ENCODE measurements at regions not wholly inside any gene's neighbourhood (a gene's known extent, or its start where the extent isn't known, plus 50 kb on each side); places are given as distances from the start of the nearest gene placed in this dataset.

DNA sequence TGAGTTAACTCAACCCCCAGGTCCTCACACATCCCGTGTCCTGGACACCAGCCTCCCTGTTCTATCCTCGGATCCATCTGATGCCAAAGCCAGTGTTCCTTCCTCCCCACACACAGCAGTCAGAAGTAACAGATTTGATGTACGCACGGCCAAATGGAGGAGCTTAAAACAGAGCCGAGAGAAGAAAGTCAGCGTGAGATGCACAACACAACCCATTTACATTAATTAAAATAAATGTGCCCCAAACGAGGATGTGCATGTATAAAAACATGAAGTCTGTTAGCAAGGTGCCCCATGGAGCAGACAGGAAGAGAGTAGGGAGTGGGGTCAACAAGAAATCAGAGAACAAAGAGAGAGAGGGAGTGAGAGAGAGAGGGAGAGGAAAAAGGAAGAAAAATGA is 191.2 kb downstream of the HAUS1 start:
- Mint-ChIP-seq H3K27me3 (ENCODE audit: low read depth in 3 of 3) (peaks cover 0 to 2% (median 0%) of the 10 kb centered on the region in 3 donors), H3K4me3 (no peak overlapping the region), H3K36me3 (peaks cover 0 to 3% (median 0%) of the 10 kb centered on the region in 3 donors), H3K4me1 (peaks cover 18 to 21% of the 10 kb centered on the region in 2 donors), H3K27ac (no peak overlapping the region), H3K9me3 (no peaks in the 10 kb centered on the region)
- DNase-seq, result no peak

DNA sequence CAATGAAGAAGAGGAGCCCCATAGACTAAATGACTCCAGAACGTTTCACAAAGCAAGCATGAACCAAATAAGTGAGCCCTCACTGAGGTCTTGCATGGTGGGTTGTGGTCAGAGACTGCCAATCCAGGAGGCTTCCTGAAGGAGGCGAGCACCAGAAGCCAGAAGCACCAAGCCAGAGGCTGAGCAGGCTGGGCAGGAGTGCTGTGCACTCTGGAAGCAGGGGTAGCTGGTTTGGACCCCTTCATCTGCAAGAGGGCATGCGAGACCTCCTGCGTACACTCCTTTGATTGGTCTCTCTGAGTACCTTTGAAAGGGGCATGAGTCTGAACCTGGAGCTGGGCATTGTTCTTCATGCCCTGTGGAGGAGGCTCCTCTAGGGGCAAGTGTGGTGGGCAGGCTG is 192.5 kb downstream of the HAUS1 start:
- peaks cover 15 to 21% of the 10 kb centered on the region in 2 donors for H3K4me1 Mint-ChIP-seq
- peaks cover 0 to 3% (median 0%) of the 10 kb centered on the region in 3 donors for H3K36me3 Mint-ChIP-seq
- H3K4me3 Mint-ChIP-seq, result no peak overlapping the region
- no peak for DNase-seq
- peaks cover 0 to 6% (median 0%) of the 10 kb centered on the region in 3 donors for H3K27me3 Mint-ChIP-seq (ENCODE audit: low read depth in 3 of 3)
- no peak overlapping the region for H3K27ac Mint-ChIP-seq
- H3K9me3 Mint-ChIP-seq, result no peaks in the 10 kb centered on the region

DNA sequence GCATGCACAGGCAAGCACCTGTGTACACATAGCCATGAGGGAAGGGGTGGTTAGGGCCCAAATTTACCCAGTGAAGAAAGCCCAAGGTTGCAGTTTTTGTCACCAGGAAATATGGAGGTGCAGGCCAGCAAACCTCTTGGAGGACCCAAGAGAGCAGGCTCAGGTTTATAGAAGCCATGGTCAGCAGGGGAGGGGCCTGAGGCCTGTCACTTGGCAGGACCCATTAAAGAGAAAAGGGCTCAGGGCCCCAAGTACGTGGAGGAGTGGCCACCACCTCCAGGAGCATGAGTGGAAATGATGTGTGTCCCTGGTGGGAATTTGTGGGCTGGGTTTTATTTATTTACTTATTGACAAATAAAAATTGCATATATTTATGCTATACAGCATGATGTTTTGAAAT is 192.9 kb downstream of the HAUS1 start:
- no peaks in the 10 kb centered on the region for H3K9me3 Mint-ChIP-seq
- H3K27me3 Mint-ChIP-seq (ENCODE audit: low read depth in 3 of 3), result peaks cover 0 to 6% (median 1%) of the 10 kb centered on the region in 3 donors
- H3K4me1 Mint-ChIP-seq, result peaks cover 15 to 21% of the 10 kb centered on the region in 2 donors
- no peak overlapping the region for H3K27ac Mint-ChIP-seq
- no peak overlapping the region for H3K4me3 Mint-ChIP-seq
- DNase-seq, result no peak
- H3K36me3 Mint-ChIP-seq, result peaks cover 0 to 3% (median 0%) of the 10 kb centered on the region in 3 donors

- Mint-ChIP-seq H3K9me3 (no peaks in the 10 kb centered on the region), H3K27ac (peak overlapping the region in 3 of 6 donors; percentile 12 to 55 (median 53)), H3K36me3 (peaks cover 0 to 3% (median 0%) of the 10 kb centered on the region in 3 donors), H3K27me3 (ENCODE audit: low read depth in 3 of 3) (peaks cover 0 to 6% (median 4%) of the 10 kb centered on the region in 3 donors), H3K4me1 (peaks cover 17 to 25% of the 10 kb centered on the region in 2 donors), H3K4me3 (peak overlapping the region in 1 of 5 donors; percentile 20)
- no peak for DNase-seq
Observed at GRCh38 chr18:46297621-46298020, 193.4 kb downstream of the HAUS1 start.

DNA sequence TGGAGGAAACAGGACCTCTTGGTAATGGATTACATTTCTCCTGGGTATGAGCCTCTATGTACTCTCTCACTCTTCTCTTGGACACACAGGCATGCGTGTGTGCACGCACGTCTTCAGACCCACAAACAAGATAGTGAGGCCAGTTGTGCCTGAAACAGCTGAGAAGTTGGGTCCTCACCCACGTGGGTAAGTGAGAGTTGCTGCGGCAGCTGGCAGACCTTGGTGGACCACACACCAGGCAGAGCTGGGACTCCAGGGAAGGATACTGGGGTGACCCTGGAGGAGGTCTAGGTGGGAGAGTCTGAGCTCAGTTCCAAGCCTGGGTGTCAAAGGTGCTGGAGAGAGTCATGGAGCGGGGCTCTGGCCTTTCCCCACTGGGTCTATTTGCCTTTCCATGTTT is 194.3 kb downstream of the HAUS1 start:
- peaks cover 21 to 30% of the 10 kb centered on the region in 2 donors for H3K4me1 Mint-ChIP-seq
- no peak overlapping the region for H3K4me3 Mint-ChIP-seq
- H3K27ac Mint-ChIP-seq, result peak overlapping the region in 2 of 6 donors; percentile 7 to 62
- H3K27me3 Mint-ChIP-seq (ENCODE audit: low read depth in 3 of 3), result peaks cover 3 to 6% (median 4%) of the 10 kb centered on the region in 3 donors
- no peak for DNase-seq
- H3K9me3 Mint-ChIP-seq, result no peaks in the 10 kb centered on the region
- peaks cover 0 to 3% (median 0%) of the 10 kb centered on the region in 3 donors for H3K36me3 Mint-ChIP-seq

DNA sequence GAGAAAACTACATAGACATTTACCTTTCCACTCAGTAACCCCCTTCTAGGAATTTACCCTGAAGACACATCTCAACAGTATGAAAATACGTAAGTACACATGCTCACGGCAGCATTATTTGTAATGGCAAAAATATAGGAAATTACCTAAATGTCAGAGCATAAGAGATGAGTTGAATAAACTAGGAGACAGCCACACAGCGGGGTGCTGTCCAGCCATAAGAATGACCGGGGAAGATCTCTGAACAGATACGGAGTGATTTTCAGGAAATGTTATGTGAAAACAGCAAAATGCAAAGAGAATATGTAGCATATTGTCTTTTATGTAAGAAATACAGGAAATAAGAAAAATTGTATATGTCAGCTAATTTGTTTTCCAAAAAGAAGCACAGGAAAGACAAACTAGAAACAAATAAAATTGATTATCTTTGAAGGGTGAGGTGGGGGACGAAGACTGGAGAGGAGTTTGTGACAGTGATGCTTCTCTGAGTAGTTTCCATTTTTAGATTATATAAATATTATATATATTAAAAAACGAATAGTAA is 195.4 kb downstream of the HAUS1 start:
- no peaks in the 10 kb centered on the region for H3K9me3 Mint-ChIP-seq
- peaks cover 21 to 30% of the 10 kb centered on the region in 2 donors for H3K4me1 Mint-ChIP-seq
- no peak overlapping the region for H3K27ac Mint-ChIP-seq
- peaks cover 0 to 3% (median 0%) of the 10 kb centered on the region in 3 donors for H3K36me3 Mint-ChIP-seq
- no peak for DNase-seq
- H3K4me3 Mint-ChIP-seq, result no peak overlapping the region
- peaks cover 3 to 6% (median 6%) of the 10 kb centered on the region in 3 donors for H3K27me3 Mint-ChIP-seq (ENCODE audit: low read depth in 3 of 3)

DNA sequence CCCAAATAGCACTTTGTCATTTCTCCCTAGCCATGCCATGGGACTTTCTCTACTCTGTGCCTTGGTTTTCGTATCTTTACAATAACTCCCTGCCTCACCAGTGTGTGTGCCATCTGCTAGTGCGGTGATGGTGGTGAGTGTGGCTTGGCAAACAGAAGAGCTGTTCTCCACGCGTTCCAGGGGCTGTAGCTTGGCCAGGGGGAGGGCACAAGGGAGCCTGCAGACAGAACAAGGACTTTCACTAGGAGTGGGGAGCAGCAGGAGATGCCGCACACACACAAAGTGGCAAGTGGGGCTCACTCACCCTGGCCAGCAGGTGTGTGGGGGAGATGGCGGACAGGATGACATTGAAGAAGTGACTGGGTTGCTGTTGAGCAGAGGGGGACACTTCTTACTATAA is 196.9 kb downstream of the HAUS1 start:
- Mint-ChIP-seq H3K4me3 (no peak overlapping the region), H3K27me3 (ENCODE audit: low read depth in 3 of 3) (peaks cover 3 to 6% (median 6%) of the 10 kb centered on the region in 3 donors), H3K4me1 (peaks cover 21 to 30% of the 10 kb centered on the region in 2 donors), H3K36me3 (no peaks in the 10 kb centered on the region), H3K27ac (no peak overlapping the region), H3K9me3 (no peaks in the 10 kb centered on the region)
- DNase-seq, result no peak

- Mint-ChIP-seq H3K9me3 (no peaks in the 10 kb centered on the region), H3K4me3 (no peak overlapping the region), H3K36me3 (no peaks in the 10 kb centered on the region), H3K27me3 (ENCODE audit: low read depth in 3 of 3) (peaks cover 3 to 6% (median 6%) of the 10 kb centered on the region in 3 donors), H3K27ac (no peak overlapping the region), H3K4me1 (peaks cover 19 to 25% of the 10 kb centered on the region in 2 donors)
- DNase-seq, result no peak
Observed at GRCh38 chr18:46301571-46301970, 197.4 kb downstream of the HAUS1 start.

DNA sequence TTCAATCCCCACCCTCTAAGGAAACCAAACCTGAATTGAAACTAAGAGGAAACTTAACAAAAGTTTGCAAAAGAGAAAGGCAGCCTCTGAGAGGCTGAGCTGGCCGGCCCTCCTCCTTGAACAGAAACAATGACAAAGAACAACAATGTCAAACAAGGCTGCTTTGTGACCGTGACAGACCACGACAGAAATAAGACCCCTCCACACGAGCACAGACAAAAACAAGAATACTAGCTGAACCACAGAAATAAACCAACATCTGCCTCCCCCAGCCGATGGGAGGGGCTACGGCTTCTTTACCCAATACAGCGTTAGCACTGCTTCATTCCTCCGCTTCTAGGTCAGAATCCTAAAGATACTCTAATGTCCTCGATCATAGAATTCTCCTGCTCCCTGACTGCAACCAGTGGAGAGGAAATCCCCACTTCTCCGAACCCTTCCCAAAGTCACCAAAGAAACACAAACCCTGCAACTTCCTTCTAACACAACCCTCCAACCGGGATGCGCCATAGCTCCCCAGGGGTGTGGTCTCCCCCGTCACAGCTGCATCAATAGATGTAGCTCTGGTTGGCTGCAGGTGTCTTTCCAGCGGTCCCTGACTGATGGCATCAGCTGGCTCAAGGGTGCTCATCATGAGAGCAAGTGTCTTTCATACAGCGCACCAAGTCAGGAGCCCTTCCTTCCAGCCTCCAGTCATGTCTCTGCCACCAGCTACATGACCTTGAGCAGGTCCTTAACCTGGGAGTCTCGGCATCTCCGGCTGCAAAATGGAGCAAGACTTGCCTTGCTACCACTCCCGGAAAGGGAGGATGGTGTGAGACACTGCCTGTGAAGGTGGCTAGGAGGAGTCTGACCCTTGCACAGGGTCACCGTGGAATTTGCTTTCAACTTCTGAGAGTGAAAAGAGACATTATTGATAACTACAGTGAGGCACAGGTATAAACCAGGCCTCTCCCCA is 198.6 kb downstream of the HAUS1 start:
- H3K4me1 Mint-ChIP-seq, result peaks cover 10 to 15% of the 10 kb centered on the region in 2 donors
- no peak for DNase-seq
- H3K4me3 Mint-ChIP-seq, result peak overlapping the region in 3 of 5 donors; percentile 14 to 46 (median 44)
- H3K27ac Mint-ChIP-seq, result peak overlapping the region in 2 of 6 donors; percentile 2 to 36
- no peaks in the 10 kb centered on the region for H3K9me3 Mint-ChIP-seq
- peaks cover 3 to 8% (median 6%) of the 10 kb centered on the region in 3 donors for H3K27me3 Mint-ChIP-seq (ENCODE audit: low read depth in 3 of 3)
- H3K36me3 Mint-ChIP-seq, result peaks cover 0 to 4% (median 0%) of the 10 kb centered on the region in 3 donors

- peaks cover 0 to 4% of the 10 kb centered on the region in 2 donors for H3K4me1 Mint-ChIP-seq
- no peaks in the 10 kb centered on the region for H3K9me3 Mint-ChIP-seq
- peaks cover 0 to 4% (median 0%) of the 10 kb centered on the region in 3 donors for H3K36me3 Mint-ChIP-seq
- H3K27me3 Mint-ChIP-seq (ENCODE audit: low read depth in 3 of 3), result peaks cover 0 to 4% (median 2%) of the 10 kb centered on the region in 3 donors
- no peak overlapping the region for H3K4me3 Mint-ChIP-seq
- H3K27ac Mint-ChIP-seq, result no peak overlapping the region
- DNase-seq, result no peak
Observed at GRCh38 chr18:46310258-46310657, 206.1 kb downstream of the HAUS1 start.

DNA sequence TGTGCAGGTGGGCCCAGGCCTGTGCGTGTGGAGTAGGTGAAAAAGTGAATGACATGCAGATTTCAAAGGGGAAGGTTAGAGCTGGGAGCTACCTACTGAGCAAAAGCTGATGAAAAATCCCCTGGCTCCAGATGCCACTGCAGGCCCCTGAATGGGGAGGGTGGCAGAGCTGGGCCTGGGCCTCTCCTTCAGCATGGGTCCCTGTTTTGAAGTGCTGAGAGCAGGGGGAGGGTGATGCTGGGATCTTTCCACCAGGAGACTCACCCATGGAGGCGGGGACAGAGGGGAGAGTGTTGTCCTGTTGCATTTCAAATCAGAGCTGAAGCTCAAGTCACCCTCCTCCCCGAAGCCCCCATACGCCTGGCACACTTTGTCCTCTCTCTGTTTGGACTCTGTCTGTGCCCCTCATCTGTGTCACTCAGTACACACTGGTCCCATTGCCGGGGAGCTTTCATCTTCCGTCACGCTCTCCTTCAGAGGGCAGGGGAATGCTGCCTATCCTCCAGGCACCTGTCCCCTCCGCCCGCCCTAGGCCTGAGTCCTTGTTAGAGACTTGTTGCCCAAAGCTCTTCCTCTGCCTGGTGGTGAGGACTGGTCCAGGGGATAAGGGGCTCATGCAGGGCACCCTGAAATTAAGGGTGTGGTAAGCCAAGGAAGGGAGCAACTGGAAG is 206.6 kb downstream of the HAUS1 start:
- Mint-ChIP-seq H3K27ac (no peak overlapping the region), H3K4me3 (no peak overlapping the region), H3K4me1 (peaks cover 0 to 4% of the 10 kb centered on the region in 2 donors), H3K9me3 (no peaks in the 10 kb centered on the region), H3K27me3 (ENCODE audit: low read depth in 3 of 3) (peaks cover 0 to 4% (median 2%) of the 10 kb centered on the region in 3 donors), H3K36me3 (peaks cover 0 to 4% (median 0%) of the 10 kb centered on the region in 3 donors)
- DNase-seq, result no peak

GRCh38 chr18:46311491-46311890 is 207.3 kb downstream of the HAUS1 start:
- Mint-ChIP-seq H3K4me1 (peaks cover 0 to 4% of the 10 kb centered on the region in 2 donors), H3K27me3 (ENCODE audit: low read depth in 3 of 3) (peaks cover 0 to 4% (median 2%) of the 10 kb centered on the region in 3 donors), H3K4me3 (no peak overlapping the region), H3K36me3 (peaks cover 0 to 4% (median 0%) of the 10 kb centered on the region in 3 donors), H3K27ac (no peak overlapping the region), H3K9me3 (no peaks in the 10 kb centered on the region)
- DNase-seq, result no peak

DNA sequence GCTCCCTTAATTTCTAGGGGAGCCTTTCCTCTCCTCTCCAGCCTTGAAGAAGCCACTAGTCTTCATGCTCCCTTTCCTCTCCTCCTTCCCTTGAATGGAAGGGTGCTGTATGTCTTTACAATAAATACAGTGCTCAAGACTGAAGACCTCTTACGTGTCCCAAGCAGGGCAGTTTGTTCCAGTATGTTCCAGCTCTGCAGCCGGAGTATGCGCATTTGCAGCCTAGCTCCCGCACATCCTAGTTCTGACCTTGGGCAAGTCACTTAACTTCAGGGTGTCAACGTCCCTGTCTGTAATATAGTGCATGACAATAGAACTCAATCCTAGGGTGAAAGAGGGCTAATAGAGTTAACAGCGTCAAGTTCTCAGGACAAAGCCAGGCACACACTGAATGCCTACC is 208.0 kb downstream of the HAUS1 start:
- Mint-ChIP-seq H3K4me1 (peaks cover 0 to 4% of the 10 kb centered on the region in 2 donors), H3K9me3 (no peaks in the 10 kb centered on the region), H3K27ac (no peak overlapping the region), H3K36me3 (peaks cover 0 to 4% (median 0%) of the 10 kb centered on the region in 3 donors), H3K27me3 (ENCODE audit: low read depth in 3 of 3) (peaks cover 0 to 4% (median 2%) of the 10 kb centered on the region in 3 donors), H3K4me3 (no peak overlapping the region)
- no peak for DNase-seq
